Astrocyte (in vitro differentiated cells and primary cell): ENCODE measurements at regions not wholly inside any gene's neighbourhood (a gene's known extent, or its start where the extent isn't known, plus 50 kb on each side); places are given as distances from the start of the nearest gene placed in this dataset.

Source experiments
- CTCF ChIP-seq: IDR thresholded peaks from 2 replicates; pipeline ENCODE4 v1.5.1; 2011; ENCODE audit warnings: low read depth, mild to moderate bottlenecking, inconsistent platforms, low read length, moderate library complexity; ENCODE audit not compliant: insufficient read depth
- EZH2 ChIP-seq: IDR thresholded peaks from 2 replicates; pipeline ENCODE4 v1.6.1; 2012; ENCODE audit warnings: mild to moderate bottlenecking, low read length, inconsistent platforms; ENCODE audit not compliant: insufficient read depth

- TF ChIP-seq CTCF: no peak
- TF ChIP-seq EZH2: no peak
Measured at GRCh38 chr14:39499514-39499913, 67.3 kb upstream of the FBXO33 start.
